ENCODE measurements at regions not wholly inside any gene's neighbourhood (a gene's known extent, or its start where the extent isn't known, plus 50 kb on each side); places are given as distances from the start of the nearest gene placed in this dataset.

GRCh38 chr22:48070760-48071159 lies 1308.3 kb downstream of the TBC1D22A start:
- Histone ChIP-seq H3K27me3 (no peaks in the 10 kb centered on the region), H3K9me3 (ENCODE audit: low read depth) (no peaks in the 10 kb centered on the region), H3K27ac (no peak overlapping the region), H3K36me3 (no peaks in the 10 kb centered on the region), H3K4me3 (no peak overlapping the region), H3K4me1 (ENCODE audit: low read depth) (no peaks in the 10 kb centered on the region)
- TF ChIP-seq CTCF (IDR thresholded peaks at IDR 0.05; ENCODE audit: low read depth, low read length) = no peak
- DNase-seq (ENCODE audit: low read depth in 1 of 2, low spot score in 1 of 2) = no peak

- Histone ChIP-seq H3K4me3 (no peak overlapping the region), H3K27ac (no peak overlapping the region), H3K36me3 (no peaks in the 10 kb centered on the region), H3K9me3 (ENCODE audit: low read depth) (no peaks in the 10 kb centered on the region), H3K27me3 (no peaks in the 10 kb centered on the region), H3K4me1 (ENCODE audit: low read depth) (no peaks in the 10 kb centered on the region)
- DNase-seq (ENCODE audit: low read depth in 1 of 2, low spot score in 1 of 2) = no peak
- no peak for TF ChIP-seq CTCF (IDR thresholded peaks at IDR 0.05; ENCODE audit: low read depth, low read length)
These were observed 1307.6 kb downstream of the TBC1D22A start for GRCh38 chr22:48070083-48070482.

- Histone ChIP-seq H3K4me1 (ENCODE audit: low read depth) (no peaks in the 10 kb centered on the region), H3K36me3 (no peaks in the 10 kb centered on the region), H3K9me3 (ENCODE audit: low read depth) (no peaks in the 10 kb centered on the region), H3K27ac (no peak overlapping the region), H3K27me3 (no peaks in the 10 kb centered on the region), H3K4me3 (no peak overlapping the region)
- no peak for DNase-seq (ENCODE audit: low read depth in 1 of 2, low spot score in 1 of 2)
- TF ChIP-seq CTCF (IDR thresholded peaks at IDR 0.05; ENCODE audit: low read depth, low read length) = no peak
These were observed 1306.8 kb downstream of the TBC1D22A start for GRCh38 chr22:48069256-48069655.

GRCh38 chr22:48068323-48068885 lies 1306.0 kb downstream of the TBC1D22A start:
- TF ChIP-seq CTCF (IDR thresholded peaks at IDR 0.05; ENCODE audit: low read depth, low read length) = no peak
- DNase-seq (ENCODE audit: low read depth in 1 of 2, low spot score in 1 of 2) = no peak
- H3K27ac ChIP-seq = no peak overlapping the region
- H3K4me3 ChIP-seq = no peak overlapping the region
- H3K4me1 ChIP-seq (ENCODE audit: low read depth) = no peaks in the 10 kb centered on the region
- no peaks in the 10 kb centered on the region for H3K9me3 ChIP-seq (ENCODE audit: low read depth)
- H3K36me3 ChIP-seq = no peaks in the 10 kb centered on the region
- no peaks in the 10 kb centered on the region for H3K27me3 ChIP-seq

GRCh38 chr22:48065892-48066291 lies 1303.4 kb downstream of the TBC1D22A start:
- H3K4me1 ChIP-seq (ENCODE audit: low read depth) = no peaks in the 10 kb centered on the region
- H3K27me3 ChIP-seq = no peaks in the 10 kb centered on the region
- H3K27ac ChIP-seq = no peak overlapping the region
- no peaks in the 10 kb centered on the region for H3K36me3 ChIP-seq
- DNase-seq (ENCODE audit: low read depth in 1 of 2, low spot score in 1 of 2) = no peak
- no peak for TF ChIP-seq CTCF (IDR thresholded peaks at IDR 0.05; ENCODE audit: low read depth, low read length)
- H3K9me3 ChIP-seq (ENCODE audit: low read depth) = no peaks in the 10 kb centered on the region
- no peak overlapping the region for H3K4me3 ChIP-seq

- H3K4me1 ChIP-seq (ENCODE audit: low read depth) = no peaks in the 10 kb centered on the region
- H3K9me3 ChIP-seq (ENCODE audit: low read depth) = no peaks in the 10 kb centered on the region
- H3K4me3 ChIP-seq = no peak overlapping the region
- no peaks in the 10 kb centered on the region for H3K27me3 ChIP-seq
- no peak overlapping the region for H3K27ac ChIP-seq
- no peak for DNase-seq (ENCODE audit: low read depth in 1 of 2, low spot score in 1 of 2)
- TF ChIP-seq CTCF (IDR thresholded peaks at IDR 0.05; ENCODE audit: low read depth, low read length) = no peak
- no peaks in the 10 kb centered on the region for H3K36me3 ChIP-seq
These were observed 1299.3 kb downstream of the TBC1D22A start for GRCh38 chr22:48061726-48062125.
